SK-N-MC (cell line): ENCODE measurements at regions not wholly inside any gene's neighbourhood (a gene's known extent, or its start where the extent isn't known, plus 50 kb on each side); places are given as distances from the start of the nearest gene placed in this dataset.
"Not testable (repeated sequence)": the region's sequence is repeated elsewhere in the genome, so short reads cannot be mapped to it uniquely, and the experiment has no call there.

Experiments used
- DNase-seq: peaks from one replicate; pipeline ENCODE4 v3.0.0-alpha.2; 2011; ENCODE audit warnings: low read depth, low spot score
- H3K27ac ChIP-seq: fragments of 200-600 bp; sonication (generic); 2 replicates; pipeline ENCODE4 v1.5.1; 2016; ENCODE audit warnings: mixed run types
- H3K36me3 ChIP-seq: fragments of 200-600 bp; sonication (generic); 2 replicates; pipeline ENCODE4 v1.6.1; 2017; ENCODE audit warnings: antibody characterized with exemption, low read length, mixed read lengths; ENCODE audit not compliant: insufficient read depth
- H3K4me3 ChIP-seq: fragments of 200-600 bp; sonication (generic); 2 replicates; pipeline ENCODE4 v1.5.1; 2016
- H3K9ac ChIP-seq: fragments of 200-600 bp; sonication (generic); 2 replicates; pipeline ENCODE4 v1.8.0; 2017; ENCODE audit warnings: mixed run types, mixed read lengths; ENCODE audit not compliant: insufficient read length
- H3K9me3 ChIP-seq: fragments of 200-600 bp; sonication (generic); 2 replicates; pipeline ENCODE4 v1.6.1; 2017; ENCODE audit warnings: low read depth, mild to moderate bottlenecking, antibody characterized with exemption, low read length, moderate library complexity, mixed read lengths
- EZH2 ChIP-seq: fragments of 200-600 bp; sonication (generic); IDR thresholded peaks from one replicate; pipeline ENCODE4 v1.6.1; 2017; ENCODE audit warnings: antibody characterized with exemption
- FOXP2 ChIP-seq: optimal IDR thresholded peaks from 2 replicates; pipeline ENCODE3; 2011; ENCODE audit warnings: mild to moderate bottlenecking, moderate library complexity; ENCODE audit not compliant: insufficient read depth; ENCODE audit errors: extremely low read length, control extremely low read depth
- POLR2AphosphoS5 ChIP-seq: IDR thresholded peaks from 2 replicates; pipeline ENCODE4 v1.6.1; 2012; ENCODE audit warnings: mild to moderate bottlenecking, low read depth, low read length, borderline replicate concordance

GRCh38 chr11:25633230-25633629 is 698.7 kb upstream of the ANO3 start:
- TF ChIP-seq FOXP2: no peak
- TF ChIP-seq POLR2AphosphoS5: no peak
- TF ChIP-seq EZH2: no peak
- no peaks in the 10 kb centered on the region for H3K9me3 ChIP-seq
- no peaks in the 10 kb centered on the region for H3K36me3 ChIP-seq
- no peak overlapping the region for H3K9ac ChIP-seq
- DNase-seq: no peak
- no peak overlapping the region for H3K27ac ChIP-seq
- H3K4me3 ChIP-seq: no peak overlapping the region

GRCh38 chr11:25649220-25649619 is 682.7 kb upstream of the ANO3 start:
- DNase-seq, H3K27ac ChIP-seq: not testable (repeated sequence)

GRCh38 chr11:25650319-25650718 is 681.6 kb upstream of the ANO3 start:
- no peaks in the 10 kb centered on the region for H3K9me3 ChIP-seq
- TF ChIP-seq EZH2 (no peak), FOXP2 (no peak), POLR2AphosphoS5 (no peak)
- no peak for DNase-seq
- H3K36me3 ChIP-seq: no peaks in the 10 kb centered on the region
- H3K27ac ChIP-seq: no peak overlapping the region
- H3K9ac ChIP-seq: no peak overlapping the region
- no peak overlapping the region for H3K4me3 ChIP-seq

More at GRCh38 chr11:25649220-25649619, 682.7 kb upstream of the ANO3 start:
- not testable (repeated sequence) for H3K36me3 ChIP-seq, H3K9me3 ChIP-seq, H3K9ac ChIP-seq, H3K4me3 ChIP-seq

GRCh38 chr11:25655636-25656035 is 676.3 kb upstream of the ANO3 start:
- Histone ChIP-seq H3K9ac (no peak overlapping the region), H3K27ac (no peak overlapping the region), H3K4me3 (no peak overlapping the region), H3K36me3 (no peaks in the 10 kb centered on the region), H3K9me3 (no peaks in the 10 kb centered on the region)
- no peak for DNase-seq
- no peak for TF ChIP-seq EZH2
- TF ChIP-seq POLR2AphosphoS5: no peak
- no peak for TF ChIP-seq FOXP2

GRCh38 chr11:25658916-25659315 is 673.0 kb upstream of the ANO3 start:
- no peak for DNase-seq
- Histone ChIP-seq H3K27ac (no peak overlapping the region), H3K9ac (no peak overlapping the region), H3K36me3 (no peaks in the 10 kb centered on the region), H3K4me3 (no peak overlapping the region), H3K9me3 (no peaks in the 10 kb centered on the region)
- TF ChIP-seq POLR2AphosphoS5 (no peak), FOXP2 (no peak), EZH2 (no peak)

GRCh38 chr11:25659706-25660105 is 672.2 kb upstream of the ANO3 start:
- Histone ChIP-seq H3K9me3 (no peaks in the 10 kb centered on the region), H3K9ac (no peak overlapping the region), H3K27ac (no peak overlapping the region), H3K36me3 (no peaks in the 10 kb centered on the region), H3K4me3 (no peak overlapping the region)
- no peak for DNase-seq
- TF ChIP-seq EZH2 (no peak), FOXP2 (no peak), POLR2AphosphoS5 (no peak)

GRCh38 chr11:25667871-25668270 is 664.1 kb upstream of the ANO3 start:
- TF ChIP-seq POLR2AphosphoS5: no peak
- TF ChIP-seq FOXP2: no peak
- TF ChIP-seq EZH2: no peak
- no peak overlapping the region for H3K27ac ChIP-seq
- H3K36me3 ChIP-seq: no peaks in the 10 kb centered on the region
- no peak overlapping the region for H3K9ac ChIP-seq
- H3K9me3 ChIP-seq: no peaks in the 10 kb centered on the region
- H3K4me3 ChIP-seq: no peak overlapping the region
- no peak for DNase-seq

- DNase-seq: no peak
- H3K9me3 ChIP-seq: no peaks in the 10 kb centered on the region
- no peak overlapping the region for H3K27ac ChIP-seq
- no peak overlapping the region for H3K9ac ChIP-seq
- no peak overlapping the region for H3K4me3 ChIP-seq
- no peak for TF ChIP-seq EZH2
- TF ChIP-seq POLR2AphosphoS5: no peak
- no peak for TF ChIP-seq FOXP2
- H3K36me3 ChIP-seq: no peaks in the 10 kb centered on the region
Measured at GRCh38 chr11:25691959-25692358, 640.0 kb upstream of the ANO3 start.

GRCh38 chr11:25702417-25702816 is 629.5 kb upstream of the ANO3 start:
- Histone ChIP-seq H3K27ac (no peak overlapping the region), H3K36me3 (no peaks in the 10 kb centered on the region), H3K9me3 (no peaks in the 10 kb centered on the region), H3K9ac (no peak overlapping the region), H3K4me3 (no peak overlapping the region)
- no peak for DNase-seq
- TF ChIP-seq POLR2AphosphoS5 (no peak), EZH2 (no peak), FOXP2 (no peak)
